OCI-LY1 (cell line): ENCODE measurements at regions not wholly inside any gene's neighbourhood (a gene's known extent, or its start where the extent isn't known, plus 50 kb on each side); places are given as distances from the start of the nearest gene placed in this dataset.

ENCODE experiments used
- H2AFZ ChIP-seq: fragments of 200-600 bp; sonication (generic), shearing (Covaris generic); 2 replicates; pipeline ENCODE4 v1.6.0; 2014; ENCODE audit warnings: antibody characterized with exemption, mild to moderate bottlenecking, low read length
- H3F3A ChIP-seq: fragments of 200-600 bp; sonication (generic), shearing (Covaris generic); 2 replicates; pipeline ENCODE4 v1.6.0; 2014; ENCODE audit warnings: mild to moderate bottlenecking, antibody characterized with exemption, low read length, moderate library complexity; ENCODE audit not compliant: insufficient read depth
- H3K27ac ChIP-seq: fragments of 200-600 bp; sonication (generic); 2 replicates; pipeline ENCODE4 v1.5.1; 2014; ENCODE audit warnings: low read length, mixed run types, mild to moderate bottlenecking, low read depth; ENCODE audit not compliant: poor library complexity, severe bottlenecking
- H3K27me3 ChIP-seq: fragments of 200-600 bp; sonication (generic); 2 replicates; pipeline ENCODE4 v1.6.0; 2014; ENCODE audit warnings: antibody characterized with exemption, mild to moderate bottlenecking, low read length, moderate library complexity; ENCODE audit not compliant: insufficient read depth
- H3K36me3 ChIP-seq: fragments of 200-600 bp; sonication (generic); 2 replicates; pipeline ENCODE4 v1.6.1; 2014; ENCODE audit warnings: mild to moderate bottlenecking, antibody characterized with exemption, low read length, moderate library complexity, mixed read lengths; ENCODE audit not compliant: insufficient read depth
- H3K4me1 ChIP-seq: fragments of 200-600 bp; sonication (generic); 2 replicates; pipeline ENCODE4 v1.5.1; 2014; ENCODE audit warnings: mild to moderate bottlenecking, low read length, moderate library complexity; ENCODE audit not compliant: insufficient read depth, severe bottlenecking
- H3K4me2 ChIP-seq: fragments of 200-600 bp; sonication (generic), shearing (Covaris generic); 2 replicates; pipeline ENCODE4 v1.6.1; 2014; ENCODE audit warnings: low read length
- H3K4me3 ChIP-seq: fragments of 200-600 bp; sonication (generic); 2 replicates; pipeline ENCODE4 v1.5.1; 2014; ENCODE audit warnings: low read length, low read depth, mild to moderate bottlenecking, mixed read lengths; ENCODE audit not compliant: poor library complexity, severe bottlenecking
- H3K79me2 ChIP-seq: fragments of 200-600 bp; shearing (Covaris generic); 2 replicates; pipeline ENCODE4 v1.6.1; 2016; ENCODE audit warnings: mixed run types, low read length, mixed read lengths; ENCODE audit not compliant: insufficient read depth
- H3K9ac ChIP-seq: fragments of 200-600 bp; sonication (generic), shearing (Covaris generic); 2 replicates; pipeline ENCODE4 v1.6.1; 2014; ENCODE audit warnings: mild to moderate bottlenecking, low read length, mixed read lengths
- H3K9me2 ChIP-seq: fragments of 200-600 bp; sonication (generic), shearing (Covaris generic); 2 replicates; pipeline ENCODE4 v1.6.1; 2014; ENCODE audit warnings: low read depth, mild to moderate bottlenecking, low read length, mixed read lengths
- H3K9me3 ChIP-seq: fragments of 200-600 bp; shearing (Covaris generic); 2 replicates; pipeline ENCODE4 v1.6.1; 2014; ENCODE audit warnings: low read length, mixed read lengths
- H4K20me1 ChIP-seq: fragments of 200-600 bp; sonication (generic), shearing (Covaris generic); 2 replicates; pipeline ENCODE4 v1.6.0; 2016; ENCODE audit warnings: mild to moderate bottlenecking, low read length; ENCODE audit not compliant: insufficient read depth
- EZH2 ChIP-seq: fragments of 200-600 bp; sonication (generic), shearing (Covaris generic); IDR thresholded peaks from 2 replicates; pipeline ENCODE4 v1.8.0; 2017; ENCODE audit warnings: borderline replicate concordance, mixed run types, mild to moderate bottlenecking, antibody characterized with exemption, low read length, moderate library complexity, mixed read lengths
- TF ChIP-seq, protein P1 (sequence below): fragments of 200-600 bp; sonication (generic), shearing (Covaris generic); IDR thresholded peaks from 2 replicates; pipeline ENCODE4 v1.5.1; 2017; ENCODE audit warnings: mild to moderate bottlenecking, antibody characterized with exemption, low read length, moderate library complexity, mixed read lengths

DNA sequence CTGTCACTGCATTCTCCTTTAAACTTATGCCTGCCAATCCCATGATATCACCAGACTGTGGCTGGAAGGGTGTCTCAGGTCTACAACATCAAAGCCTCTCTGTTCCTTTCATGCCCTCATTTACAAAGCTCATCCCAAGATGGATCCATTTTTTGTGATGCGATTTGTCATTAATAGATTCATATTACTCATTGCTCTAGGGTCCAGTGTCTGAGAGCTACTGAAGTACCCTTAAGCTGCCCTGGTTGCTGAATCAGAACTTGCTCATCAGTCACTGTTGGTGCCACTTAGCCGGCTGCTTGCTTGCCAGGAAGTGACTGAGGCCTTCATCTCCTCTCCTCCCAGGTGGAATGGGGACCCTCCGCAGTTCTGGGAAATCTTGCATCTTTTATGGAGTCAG, 395.5 kb upstream of the BOD1L1 start:
- TF ChIP-seq, protein P1, sequence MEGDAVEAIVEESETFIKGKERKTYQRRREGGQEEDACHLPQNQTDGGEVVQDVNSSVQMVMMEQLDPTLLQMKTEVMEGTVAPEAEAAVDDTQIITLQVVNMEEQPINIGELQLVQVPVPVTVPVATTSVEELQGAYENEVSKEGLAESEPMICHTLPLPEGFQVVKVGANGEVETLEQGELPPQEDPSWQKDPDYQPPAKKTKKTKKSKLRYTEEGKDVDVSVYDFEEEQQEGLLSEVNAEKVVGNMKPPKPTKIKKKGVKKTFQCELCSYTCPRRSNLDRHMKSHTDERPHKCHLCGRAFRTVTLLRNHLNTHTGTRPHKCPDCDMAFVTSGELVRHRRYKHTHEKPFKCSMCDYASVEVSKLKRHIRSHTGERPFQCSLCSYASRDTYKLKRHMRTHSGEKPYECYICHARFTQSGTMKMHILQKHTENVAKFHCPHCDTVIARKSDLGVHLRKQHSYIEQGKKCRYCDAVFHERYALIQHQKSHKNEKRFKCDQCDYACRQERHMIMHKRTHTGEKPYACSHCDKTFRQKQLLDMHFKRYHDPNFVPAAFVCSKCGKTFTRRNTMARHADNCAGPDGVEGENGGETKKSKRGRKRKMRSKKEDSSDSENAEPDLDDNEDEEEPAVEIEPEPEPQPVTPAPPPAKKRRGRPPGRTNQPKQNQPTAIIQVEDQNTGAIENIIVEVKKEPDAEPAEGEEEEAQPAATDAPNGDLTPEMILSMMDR: no peak
- TF ChIP-seq EZH2: no peak
- H3K4me1 ChIP-seq: no peaks in the 10 kb centered on the region
- H3K36me3 ChIP-seq: no peaks in the 10 kb centered on the region
- no peak overlapping the region for H3K4me3 ChIP-seq
- no peak overlapping the region for H3K9ac ChIP-seq
- no peaks in the 10 kb centered on the region for H3K27me3 ChIP-seq
- no peaks in the 10 kb centered on the region for H4K20me1 ChIP-seq
- H3K9me2 ChIP-seq: no peaks in the 10 kb centered on the region
- H2AFZ ChIP-seq: no peak overlapping the region
- no peak overlapping the region for H3K27ac ChIP-seq
- no peaks in the 10 kb centered on the region for H3K9me3 ChIP-seq
- H3K79me2 ChIP-seq: no peaks in the 10 kb centered on the region
- H3F3A ChIP-seq: no peaks in the 10 kb centered on the region
- H3K4me2 ChIP-seq: no peak overlapping the region

DNA sequence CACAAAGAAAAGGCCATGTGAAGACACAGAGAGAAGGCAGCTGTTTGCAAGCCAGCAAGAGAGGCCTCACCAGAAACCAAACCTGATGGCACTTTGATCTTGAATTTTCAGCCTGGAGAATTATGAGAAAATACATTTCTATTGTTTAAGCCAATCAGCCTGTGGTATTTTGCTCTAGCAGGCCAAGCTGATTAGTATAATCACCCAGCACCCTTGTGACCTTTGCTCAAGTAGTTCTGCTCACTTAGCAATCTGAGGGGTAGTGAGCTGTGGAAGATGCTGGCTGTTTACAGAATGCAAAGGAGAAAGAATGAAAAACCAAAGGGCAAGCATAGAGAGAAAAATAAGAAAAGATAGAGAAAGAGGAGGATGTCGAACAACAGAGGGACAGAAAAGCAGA, 396.4 kb upstream of the BOD1L1 start:
- no peaks in the 10 kb centered on the region for H3F3A ChIP-seq
- no peaks in the 10 kb centered on the region for H3K36me3 ChIP-seq
- H3K27me3 ChIP-seq: no peaks in the 10 kb centered on the region
- no peaks in the 10 kb centered on the region for H3K4me1 ChIP-seq
- no peak overlapping the region for H3K9ac ChIP-seq
- no peak overlapping the region for H3K27ac ChIP-seq
- H3K4me3 ChIP-seq: no peak overlapping the region
- H3K9me3 ChIP-seq: no peaks in the 10 kb centered on the region
- H3K4me2 ChIP-seq: no peak overlapping the region
- H3K9me2 ChIP-seq: no peaks in the 10 kb centered on the region
- no peaks in the 10 kb centered on the region for H4K20me1 ChIP-seq
- no peak overlapping the region for H2AFZ ChIP-seq
- no peak for TF ChIP-seq EZH2
- TF ChIP-seq, protein P1: no peak
- H3K79me2 ChIP-seq: no peaks in the 10 kb centered on the region

DNA sequence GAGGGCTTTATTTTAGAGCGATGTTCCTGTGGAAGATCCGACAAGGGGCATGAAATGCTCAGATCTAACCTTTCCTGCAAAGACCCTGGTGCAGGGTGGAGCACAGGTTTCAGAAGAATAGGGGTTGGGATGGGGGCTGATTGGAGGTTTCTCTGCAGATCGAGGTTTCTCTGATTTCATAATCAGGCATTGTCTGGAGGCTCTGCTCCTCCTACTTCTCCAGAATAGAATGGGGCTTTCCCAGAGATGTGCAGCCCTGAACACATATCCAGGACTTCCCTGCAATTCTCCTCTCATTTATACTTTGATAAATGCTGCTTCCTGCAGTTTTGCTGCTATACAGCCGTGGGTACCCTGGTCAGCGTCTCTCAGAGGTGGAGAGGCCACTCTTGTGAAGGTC, 397.6 kb upstream of the BOD1L1 start:
- Histone ChIP-seq H3K9ac (no peak overlapping the region), H3K4me2 (no peak overlapping the region), H4K20me1 (no peaks in the 10 kb centered on the region), H3K4me1 (no peaks in the 10 kb centered on the region), H3K4me3 (no peak overlapping the region), H3K9me3 (no peaks in the 10 kb centered on the region), H3K36me3 (no peaks in the 10 kb centered on the region), H3K27ac (no peak overlapping the region), H3F3A (no peaks in the 10 kb centered on the region), H3K9me2 (no peaks in the 10 kb centered on the region), H3K27me3 (no peaks in the 10 kb centered on the region), H2AFZ (no peak overlapping the region), H3K79me2 (no peaks in the 10 kb centered on the region)
- no peak for TF ChIP-seq EZH2
- TF ChIP-seq, protein P1: no peak
